ENCODE measurements at regions not wholly inside any gene's neighbourhood (a gene's known extent, or its start where the extent isn't known, plus 50 kb on each side); places are given as distances from the start of the nearest gene placed in this dataset.

DNA sequence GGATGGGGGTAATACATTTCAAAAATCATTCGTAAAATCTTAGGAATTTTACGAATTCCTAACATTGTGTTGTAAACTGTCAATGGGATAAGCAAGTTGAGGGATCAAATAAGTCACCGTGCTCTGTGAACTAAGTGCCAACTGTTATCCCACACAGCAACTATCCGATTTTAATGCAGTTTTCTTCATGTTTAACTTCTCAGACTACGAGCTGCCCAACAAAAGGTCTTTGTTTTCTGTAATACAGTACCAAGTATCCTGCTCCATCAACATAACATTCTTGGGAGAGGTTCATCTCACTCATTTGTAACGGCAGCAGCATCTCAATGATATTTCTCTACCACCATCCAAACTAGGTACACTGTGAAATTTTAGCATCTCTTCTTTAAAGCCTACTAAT is 654.1 kb upstream of the LMCD1 start:
- TF ChIP-seq, protein P1, sequence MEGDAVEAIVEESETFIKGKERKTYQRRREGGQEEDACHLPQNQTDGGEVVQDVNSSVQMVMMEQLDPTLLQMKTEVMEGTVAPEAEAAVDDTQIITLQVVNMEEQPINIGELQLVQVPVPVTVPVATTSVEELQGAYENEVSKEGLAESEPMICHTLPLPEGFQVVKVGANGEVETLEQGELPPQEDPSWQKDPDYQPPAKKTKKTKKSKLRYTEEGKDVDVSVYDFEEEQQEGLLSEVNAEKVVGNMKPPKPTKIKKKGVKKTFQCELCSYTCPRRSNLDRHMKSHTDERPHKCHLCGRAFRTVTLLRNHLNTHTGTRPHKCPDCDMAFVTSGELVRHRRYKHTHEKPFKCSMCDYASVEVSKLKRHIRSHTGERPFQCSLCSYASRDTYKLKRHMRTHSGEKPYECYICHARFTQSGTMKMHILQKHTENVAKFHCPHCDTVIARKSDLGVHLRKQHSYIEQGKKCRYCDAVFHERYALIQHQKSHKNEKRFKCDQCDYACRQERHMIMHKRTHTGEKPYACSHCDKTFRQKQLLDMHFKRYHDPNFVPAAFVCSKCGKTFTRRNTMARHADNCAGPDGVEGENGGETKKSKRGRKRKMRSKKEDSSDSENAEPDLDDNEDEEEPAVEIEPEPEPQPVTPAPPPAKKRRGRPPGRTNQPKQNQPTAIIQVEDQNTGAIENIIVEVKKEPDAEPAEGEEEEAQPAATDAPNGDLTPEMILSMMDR (conservative IDR thresholded peaks at IDR 0.05) = no peak

DNA sequence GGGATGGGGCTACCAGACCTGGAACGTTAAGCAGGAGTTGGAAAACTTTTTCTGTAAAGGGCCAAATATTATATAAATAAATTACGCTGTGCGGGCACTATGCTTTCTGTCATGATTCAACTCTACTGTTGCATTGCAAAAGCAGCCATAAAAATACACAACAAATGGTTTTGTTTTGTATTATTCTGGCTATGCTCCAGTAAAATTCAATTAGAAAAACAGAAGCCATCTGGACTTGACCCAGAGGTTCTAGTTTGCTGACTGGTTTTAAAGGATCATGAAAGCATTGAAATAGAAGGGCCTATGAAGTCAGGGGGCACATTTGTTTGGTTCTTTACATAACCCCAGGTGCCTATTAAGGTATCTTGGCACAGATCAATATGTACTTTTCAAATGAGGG is 647.4 kb upstream of the LMCD1 start:
- H3K4me1 Mint-ChIP-seq = no peaks in the 10 kb centered on the region
- H3K4me3 Mint-ChIP-seq = no peak overlapping the region
- no peaks in the 10 kb centered on the region for H3K9me3 Mint-ChIP-seq

More for the DNA sequence above, 654.1 kb upstream of the LMCD1 start:
- Mint-ChIP-seq H3K9me3 (peaks cover 6% of the 10 kb centered on the region), H3K36me3 (ENCODE audit: low read depth) (no peaks in the 10 kb centered on the region), H3K4me3 (no peak overlapping the region), H3K4me1 (peaks cover 16% of the 10 kb centered on the region), H3K27ac (ENCODE audit: unreplicated experiment) (no peak overlapping the region), H3K27me3 (ENCODE audit: low read depth) (peaks cover 2% of the 10 kb centered on the region)
- DNase-seq (ENCODE audit: low read depth, low spot score) = no peak

DNA sequence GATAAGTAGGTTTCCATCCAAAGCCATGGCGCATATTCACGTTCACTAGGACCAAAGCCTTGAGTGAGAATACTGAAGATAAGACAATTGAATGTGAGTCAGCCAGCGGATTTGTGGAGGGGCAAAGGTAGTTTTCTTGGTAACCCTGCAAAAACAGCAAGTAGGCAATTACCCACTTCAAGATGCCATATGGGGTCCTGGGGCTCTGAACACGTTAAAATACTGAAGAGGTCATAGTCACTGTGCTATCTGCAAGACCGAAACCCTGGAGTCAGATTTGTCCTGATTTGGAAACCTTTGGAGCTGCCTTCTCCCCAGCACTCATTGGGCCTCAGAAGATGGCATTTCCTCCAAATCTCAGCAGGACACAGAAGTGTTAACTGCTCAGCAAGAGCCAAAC is 646.9 kb upstream of the LMCD1 start:
- no peak overlapping the region for H3K4me3 Mint-ChIP-seq
- H3K27ac Mint-ChIP-seq (ENCODE audit: unreplicated experiment) = no peak overlapping the region
- TF ChIP-seq, protein P1 (conservative IDR thresholded peaks at IDR 0.05) = no peak
- no peaks in the 10 kb centered on the region for H3K4me1 Mint-ChIP-seq
- no peaks in the 10 kb centered on the region for H3K9me3 Mint-ChIP-seq
- no peaks in the 10 kb centered on the region for H3K36me3 Mint-ChIP-seq (ENCODE audit: low read depth)
- no peaks in the 10 kb centered on the region for H3K27me3 Mint-ChIP-seq (ENCODE audit: low read depth)
- DNase-seq (ENCODE audit: low read depth, low spot score) = no peak

More for the DNA sequence above, 647.4 kb upstream of the LMCD1 start:
- H3K27me3 Mint-ChIP-seq (ENCODE audit: low read depth) = no peaks in the 10 kb centered on the region
- TF ChIP-seq, protein P1 (conservative IDR thresholded peaks at IDR 0.05) = no peak
- no peak overlapping the region for H3K27ac Mint-ChIP-seq (ENCODE audit: unreplicated experiment)
- H3K36me3 Mint-ChIP-seq (ENCODE audit: low read depth) = no peaks in the 10 kb centered on the region
- no peak for DNase-seq (ENCODE audit: low read depth, low spot score)

DNA sequence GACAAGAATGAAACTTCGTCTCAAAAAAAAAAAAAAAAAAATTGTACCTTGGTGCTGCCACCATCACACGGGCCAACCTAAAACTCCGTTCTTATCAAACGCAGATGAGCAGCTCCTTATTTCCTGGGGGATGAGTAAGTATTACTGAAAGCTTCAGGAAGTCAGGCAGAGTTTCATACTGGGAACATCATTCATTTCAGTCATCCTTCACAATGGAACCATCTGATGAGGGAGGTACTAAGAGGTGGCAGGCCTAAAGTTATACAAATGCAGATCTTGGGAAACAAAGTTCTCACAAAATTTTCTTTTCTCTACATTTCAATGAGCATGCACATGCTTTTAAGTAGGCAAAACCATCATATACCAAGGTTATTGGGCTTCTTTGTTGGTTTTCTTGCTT is 636.0 kb upstream of the LMCD1 start:
- peaks cover 2% of the 10 kb centered on the region for H3K4me1 Mint-ChIP-seq
- H3K9me3 Mint-ChIP-seq = peaks cover 5% of the 10 kb centered on the region
- peaks cover 2% of the 10 kb centered on the region for H3K36me3 Mint-ChIP-seq (ENCODE audit: low read depth)
- H3K4me3 Mint-ChIP-seq = no peak overlapping the region
- H3K27ac Mint-ChIP-seq (ENCODE audit: unreplicated experiment) = no peak overlapping the region
- TF ChIP-seq, protein P1 (conservative IDR thresholded peaks at IDR 0.05) = no peak
- H3K27me3 Mint-ChIP-seq (ENCODE audit: low read depth) = no peaks in the 10 kb centered on the region
- no peak for DNase-seq (ENCODE audit: low read depth, low spot score)

DNA sequence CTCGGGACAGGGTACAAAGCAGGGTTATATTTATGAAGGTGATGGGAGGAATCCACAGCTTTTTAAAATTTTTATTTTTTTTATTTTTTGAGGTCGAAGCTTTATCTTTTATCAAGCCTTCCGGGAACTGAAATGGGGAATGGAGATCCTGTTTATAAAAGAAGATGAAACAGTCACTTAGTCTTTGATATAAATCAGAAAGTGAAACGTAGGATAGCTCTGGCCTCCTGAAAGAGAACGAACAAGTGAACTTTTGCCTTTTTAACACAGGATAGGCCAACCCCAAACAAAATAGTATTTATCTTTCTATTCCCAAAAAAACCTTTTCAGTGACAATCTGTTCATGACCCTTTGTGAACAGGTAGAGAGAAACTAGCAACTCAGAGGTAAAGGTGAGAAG is 634.0 kb upstream of the LMCD1 start:
- Mint-ChIP-seq H3K36me3 (ENCODE audit: low read depth) (peaks cover 2% of the 10 kb centered on the region), H3K4me3 (no peak overlapping the region), H3K4me1 (peaks cover 15% of the 10 kb centered on the region), H3K9me3 (peaks cover 7% of the 10 kb centered on the region), H3K27me3 (ENCODE audit: low read depth) (no peaks in the 10 kb centered on the region), H3K27ac (ENCODE audit: unreplicated experiment) (no peak overlapping the region)
- no peak for DNase-seq (ENCODE audit: low read depth, low spot score)
- TF ChIP-seq, protein P1 (conservative IDR thresholded peaks at IDR 0.05) = no peak
